A549 (cell line): ENCODE measurements at regions not wholly inside any gene's neighbourhood (a gene's known extent, or its start where the extent isn't known, plus 50 kb on each side); places are given as distances from the start of the nearest gene placed in this dataset.

ENCODE experiments used
- CTCF ChIP-seq: fragments of >200 bp; sonication (Bioruptor Twin); formaldehyde crosslinking; IDR thresholded peaks from 3 replicates; pipeline ENCODE4 v1.5.1; 2016
- JUNB ChIP-seq: fragments of >200 bp; sonication (Bioruptor Twin); formaldehyde crosslinking; IDR thresholded peaks from 2 replicates; pipeline ENCODE4 v1.6.1; 2016
- KDM1A ChIP-seq: fragments of 200-600 bp; sonication (generic); IDR thresholded peaks from 2 replicates; pipeline ENCODE4 v1.6.1; 2016; ENCODE audit warnings: low read depth, mild to moderate bottlenecking
- NR3C1 ChIP-seq: fragments of >200 bp; sonication (Bioruptor Twin); formaldehyde crosslinking; IDR thresholded peaks from 3 replicates; pipeline ENCODE4 v1.6.1; 2017
- PHF8 ChIP-seq: fragments of 200-600 bp; sonication (generic); IDR thresholded peaks from 2 replicates; pipeline ENCODE4 v1.6.1; 2016; ENCODE audit warnings: low read depth, mild to moderate bottlenecking, antibody characterized with exemption, moderate library complexity, borderline replicate concordance
- TF ChIP-seq, protein P1 (sequence below): fragments of 450-650 bp; IDR thresholded peaks from 2 replicates; pipeline ENCODE4 v1.6.1; 2014; ENCODE audit warnings: antibody characterized with exemption

- TF ChIP-seq KDM1A = no peak
- TF ChIP-seq CTCF = no peak
- TF ChIP-seq JUNB = no peak
- TF ChIP-seq, protein P1, sequence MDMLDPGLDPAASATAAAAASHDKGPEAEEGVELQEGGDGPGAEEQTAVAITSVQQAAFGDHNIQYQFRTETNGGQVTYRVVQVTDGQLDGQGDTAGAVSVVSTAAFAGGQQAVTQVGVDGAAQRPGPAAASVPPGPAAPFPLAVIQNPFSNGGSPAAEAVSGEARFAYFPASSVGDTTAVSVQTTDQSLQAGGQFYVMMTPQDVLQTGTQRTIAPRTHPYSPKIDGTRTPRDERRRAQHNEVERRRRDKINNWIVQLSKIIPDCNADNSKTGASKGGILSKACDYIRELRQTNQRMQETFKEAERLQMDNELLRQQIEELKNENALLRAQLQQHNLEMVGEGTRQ = no peak
- TF ChIP-seq PHF8 = no peak
- no peak for TF ChIP-seq NR3C1
Measured at GRCh38 chr4:8675383-8675782, 82.8 kb downstream of the CPZ start.
